IPS-18c (cell line): ENCODE measurements at regions not wholly inside any gene's neighbourhood (a gene's known extent, or its start where the extent isn't known, plus 50 kb on each side); places are given as distances from the start of the nearest gene placed in this dataset.

Experiments
- H3K4me3 ChIP-seq: 2 replicates; pipeline ENCODE4 v1.7.0; 2013; ENCODE audit warnings: low read depth, mild to moderate bottlenecking, low read length, moderate library complexity; ENCODE audit not compliant: insufficient read depth
- H3K9me3 ChIP-seq: one replicate; pipeline ENCODE4 v1.6.1; 2013; ENCODE audit warnings: mild to moderate bottlenecking, low read length, moderate library complexity; ENCODE audit not compliant: control insufficient read depth, insufficient read depth

DNA sequence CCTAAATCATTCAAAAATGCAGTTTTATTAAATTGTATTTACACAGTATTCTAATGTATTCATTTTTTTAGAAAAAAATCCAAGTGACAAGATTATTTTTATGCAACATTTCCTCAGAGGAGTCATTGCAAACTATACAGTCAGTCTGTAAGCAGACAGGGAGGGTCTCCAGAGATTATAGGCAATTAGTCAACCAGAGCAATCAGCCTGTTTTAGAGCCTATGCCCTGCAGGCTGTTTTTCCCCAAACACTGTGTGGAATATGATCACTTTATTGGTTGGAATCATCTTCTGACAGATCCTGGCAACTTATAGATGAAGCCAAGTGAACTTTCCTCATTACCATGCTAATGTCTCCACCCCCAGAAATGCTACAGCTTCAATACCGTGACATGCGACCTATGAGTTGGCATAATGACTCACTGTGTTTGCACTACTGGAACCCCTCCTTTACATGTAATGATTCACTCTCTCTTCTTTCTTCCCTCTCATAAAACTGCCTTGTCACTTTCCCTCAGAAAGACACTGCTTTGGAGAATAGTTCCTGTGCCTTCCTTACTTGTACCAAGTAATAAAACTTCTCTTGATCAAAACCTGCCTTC, 577.7 kb upstream of the FTMT start:
- Histone ChIP-seq H3K9me3 (peaks cover 4% of the 10 kb centered on the region), H3K4me3 (no peak overlapping the region)

DNA sequence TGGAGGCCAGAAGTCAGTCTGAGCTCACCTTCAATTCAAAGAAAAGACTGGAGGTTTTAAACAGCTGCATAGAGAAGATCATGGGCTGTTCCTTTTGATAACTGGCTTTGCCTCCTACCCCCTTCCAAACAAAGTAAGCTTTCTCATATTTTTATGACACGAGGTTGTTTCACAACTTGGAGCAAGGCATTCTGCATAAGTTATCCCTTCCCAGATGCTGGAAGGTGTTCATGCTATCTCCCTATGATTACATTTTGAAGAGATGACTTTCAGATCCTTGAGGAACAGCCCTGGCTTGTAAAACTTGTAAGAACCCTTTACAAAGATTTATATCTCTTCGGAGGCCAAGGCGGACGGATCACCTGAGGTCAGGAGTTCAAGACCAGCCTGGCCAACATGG, 571.9 kb upstream of the FTMT start:
- no peak overlapping the region for H3K4me3 ChIP-seq
- H3K9me3 ChIP-seq = peaks cover 2% of the 10 kb centered on the region

DNA sequence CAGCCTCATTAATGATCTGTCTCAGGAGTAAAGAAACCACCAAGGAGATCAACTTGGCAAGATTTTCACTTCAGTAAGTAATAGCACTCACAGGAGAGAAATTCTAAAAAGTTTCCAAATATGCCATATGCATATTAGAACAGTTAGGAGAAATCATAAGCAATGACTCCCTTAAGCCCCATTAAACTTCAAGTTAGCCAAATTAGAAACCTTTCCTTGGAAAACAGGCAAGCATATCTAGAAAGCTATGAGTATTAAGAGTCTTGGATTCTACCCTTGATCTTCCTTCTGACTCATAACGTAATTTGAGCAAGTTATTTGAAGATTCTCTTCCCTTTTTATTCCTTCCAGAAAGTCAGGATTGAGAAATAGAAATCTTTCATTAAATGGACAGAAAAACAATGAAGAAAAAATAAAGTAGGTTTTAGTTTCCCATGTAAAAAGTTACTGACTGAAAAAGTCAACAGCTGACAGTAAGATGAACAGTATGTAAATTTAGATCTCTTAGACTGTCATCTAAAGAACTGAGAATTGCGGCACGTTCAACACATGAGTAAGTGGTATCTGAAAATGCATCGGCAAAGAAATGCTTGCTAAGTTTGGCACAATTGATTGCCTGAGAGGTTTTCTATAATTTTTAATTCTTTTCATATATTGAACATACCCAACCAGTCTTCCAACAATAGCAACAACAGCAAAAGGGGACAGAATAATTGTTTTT, 565.7 kb upstream of the FTMT start:
- no peak overlapping the region for H3K4me3 ChIP-seq
- H3K9me3 ChIP-seq = peaks cover 2% of the 10 kb centered on the region

DNA sequence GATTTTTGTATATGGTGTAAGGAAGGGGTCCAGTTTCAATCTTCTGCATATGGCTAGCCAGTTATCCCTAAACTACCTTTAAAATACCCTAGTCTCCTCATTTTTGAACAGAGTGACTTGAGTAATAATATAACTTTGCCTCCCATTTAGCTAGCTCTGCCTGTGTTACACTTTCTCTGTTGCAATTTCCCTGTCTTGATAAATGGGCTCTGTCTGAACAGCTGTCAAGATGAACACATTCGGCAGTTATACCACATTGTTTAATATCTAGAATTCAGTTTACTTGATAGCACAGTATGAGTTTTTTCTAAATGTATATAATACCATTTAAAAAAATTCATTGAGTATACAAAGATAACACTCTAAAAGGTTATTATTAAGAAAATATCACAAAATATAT, 562.9 kb upstream of the FTMT start:
- Histone ChIP-seq H3K4me3 (no peak overlapping the region), H3K9me3 (no peaks in the 10 kb centered on the region)

DNA sequence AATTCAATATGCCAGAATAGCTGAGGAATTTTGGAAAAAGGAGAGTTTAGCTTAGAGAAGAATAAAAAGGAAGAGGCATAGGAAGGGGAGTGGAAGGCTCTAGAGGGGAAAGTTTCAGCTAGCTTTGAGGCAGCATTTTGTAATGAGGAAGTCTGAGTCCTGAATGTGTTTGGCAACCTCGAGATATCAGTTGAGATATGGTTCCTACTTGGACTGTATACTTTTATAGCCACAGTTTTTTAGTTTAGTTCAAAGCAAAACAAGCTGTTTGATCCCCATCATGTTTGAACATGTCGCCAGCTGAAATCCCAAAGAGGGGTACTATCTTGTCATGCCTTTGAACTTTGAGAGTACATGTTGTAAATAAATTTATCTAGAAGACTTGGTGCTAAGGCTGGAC, 559.0 kb upstream of the FTMT start:
- no peaks in the 10 kb centered on the region for H3K9me3 ChIP-seq
- no peak overlapping the region for H3K4me3 ChIP-seq

DNA sequence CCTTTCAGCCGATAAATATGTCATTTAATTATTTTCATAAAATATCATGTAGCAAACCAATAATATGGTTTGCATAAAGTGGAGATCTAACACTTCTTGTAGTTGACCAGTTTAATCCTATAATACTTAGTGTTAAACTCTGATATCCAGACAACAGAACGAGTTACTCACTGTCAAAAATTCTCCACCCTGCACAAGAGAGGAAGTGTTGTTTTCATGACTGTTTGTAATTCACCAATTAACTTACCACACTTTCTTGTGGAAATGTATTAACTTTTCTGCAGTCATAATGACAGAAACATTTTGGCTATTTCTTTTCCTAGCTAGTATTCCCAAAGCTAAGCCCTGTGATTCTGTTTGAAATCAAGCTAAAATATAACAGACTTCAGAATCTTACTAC, 555.3 kb upstream of the FTMT start:
- Histone ChIP-seq H3K4me3 (no peak overlapping the region), H3K9me3 (no peaks in the 10 kb centered on the region)

DNA sequence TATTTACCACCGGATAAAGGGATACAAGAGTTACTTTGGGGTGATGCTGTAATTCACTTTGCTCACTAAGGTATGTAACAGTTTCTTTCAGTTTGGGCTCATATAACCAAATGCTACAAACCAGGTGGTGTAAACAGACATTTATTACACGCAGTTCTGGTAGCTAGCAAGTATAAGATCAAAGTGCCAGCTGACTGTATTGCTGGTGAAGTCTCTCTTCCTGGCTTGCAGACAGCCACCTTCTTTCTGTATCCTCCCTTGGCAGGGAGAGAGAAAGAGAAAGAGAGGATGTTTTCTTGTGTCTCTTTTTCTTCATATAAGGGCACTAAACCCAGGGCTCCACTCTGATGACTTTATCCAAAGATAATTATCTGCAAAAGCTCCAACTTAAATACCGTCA, 552.5 kb upstream of the FTMT start:
- no peak overlapping the region for H3K4me3 ChIP-seq
- no peaks in the 10 kb centered on the region for H3K9me3 ChIP-seq

DNA sequence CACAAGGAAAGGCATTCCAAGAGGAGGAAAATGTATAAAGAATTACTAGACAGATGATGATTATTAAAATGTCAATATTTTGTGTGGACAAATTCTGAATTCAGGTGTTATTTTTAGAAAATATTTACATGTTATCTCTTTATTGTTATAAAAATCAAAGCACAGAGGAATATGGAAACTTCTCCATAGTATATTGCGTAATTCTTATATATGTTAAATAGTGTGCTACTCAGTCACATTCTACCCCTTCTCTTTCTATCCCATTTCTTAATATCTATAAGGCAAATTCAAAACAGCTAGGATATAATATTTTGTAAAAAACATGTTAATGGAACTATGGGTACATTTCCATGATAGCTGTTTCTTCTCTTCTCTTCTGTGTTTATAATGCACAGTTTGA, 546.8 kb upstream of the FTMT start:
- no peak overlapping the region for H3K4me3 ChIP-seq
- H3K9me3 ChIP-seq = no peaks in the 10 kb centered on the region

DNA sequence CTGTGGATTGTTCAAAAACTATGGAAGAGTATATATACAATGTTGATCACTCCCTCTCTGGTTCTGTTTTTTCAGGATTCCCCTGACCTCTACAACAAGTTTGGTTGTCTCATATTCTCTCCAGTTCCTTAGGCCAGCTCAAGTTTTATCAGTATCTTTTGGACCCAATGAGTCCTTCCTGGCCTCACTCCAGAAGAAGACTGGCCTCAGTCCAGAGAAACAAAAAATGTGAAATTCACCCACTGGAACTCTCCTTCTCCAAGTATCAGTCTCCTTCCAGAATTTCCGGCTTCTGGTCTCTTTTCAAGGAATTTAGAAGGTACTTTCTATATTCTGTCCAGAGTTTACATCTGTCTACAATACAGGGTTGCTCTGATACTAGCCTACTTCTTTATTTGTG, 537.8 kb upstream of the FTMT start:
- H3K4me3 ChIP-seq = no peak overlapping the region

DNA sequence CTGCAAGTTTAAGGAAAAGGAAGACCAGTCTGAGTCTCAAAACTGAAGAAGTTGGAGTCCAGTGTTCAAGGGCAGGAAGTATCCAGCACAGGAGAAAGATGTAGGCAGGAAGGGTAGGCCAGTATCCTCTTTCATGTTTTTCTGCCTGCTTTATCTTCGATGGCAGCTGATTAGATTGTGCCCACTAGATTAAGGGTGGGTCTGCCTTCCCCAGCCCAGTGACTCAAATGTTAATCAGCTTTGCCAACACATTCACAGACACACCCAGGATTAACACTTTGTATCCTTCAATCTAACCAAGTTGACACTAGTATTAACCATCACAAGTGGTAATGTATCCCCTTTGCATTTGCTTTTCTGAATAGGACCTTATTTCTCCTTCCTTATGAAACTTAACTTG, 535.9 kb upstream of the FTMT start:
- no peak overlapping the region for H3K4me3 ChIP-seq
- H3K9me3 ChIP-seq = no peaks in the 10 kb centered on the region

More for the DNA sequence above, 537.8 kb upstream of the FTMT start:
- no peaks in the 10 kb centered on the region for H3K9me3 ChIP-seq

DNA sequence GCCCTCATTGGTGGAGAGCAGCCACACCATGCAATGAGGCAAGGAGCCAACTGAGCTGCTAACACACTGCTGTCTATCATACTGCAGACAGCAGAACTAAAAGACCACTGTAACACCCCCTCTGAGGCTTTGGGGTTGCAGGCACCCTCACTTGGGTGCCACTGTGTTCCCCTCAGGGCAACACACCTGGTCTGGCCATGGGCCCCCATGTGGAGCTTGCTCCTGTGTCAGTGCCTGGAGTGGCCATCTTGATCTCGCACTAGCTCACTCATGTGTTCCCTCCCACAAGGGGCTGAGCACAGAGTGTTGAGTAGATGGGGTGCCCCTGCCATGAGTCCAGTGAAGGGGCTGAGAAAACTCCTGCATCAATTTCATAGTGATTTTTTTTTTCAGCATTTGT, 532.4 kb upstream of the FTMT start:
- Histone ChIP-seq H3K9me3 (no peaks in the 10 kb centered on the region), H3K4me3 (no peak overlapping the region)

DNA sequence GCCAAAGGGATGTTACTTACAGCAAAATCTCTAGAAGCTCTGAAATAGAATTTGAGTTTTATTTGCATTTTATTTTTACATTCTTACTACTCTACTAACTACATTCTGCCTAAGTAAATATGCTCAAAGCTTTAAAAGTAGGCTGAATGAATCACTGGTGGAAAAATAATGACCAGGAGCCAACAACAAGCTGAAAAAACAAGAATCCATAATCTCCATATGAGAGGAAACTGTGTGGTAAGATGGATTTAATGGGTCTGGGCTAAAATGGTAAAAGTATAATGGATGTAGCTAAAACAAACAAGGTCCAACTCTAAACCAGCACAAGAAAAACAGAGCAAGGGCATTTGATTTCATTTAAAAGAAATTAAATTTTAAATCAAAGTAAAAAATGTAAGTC, 525.8 kb upstream of the FTMT start:
- Histone ChIP-seq H3K9me3 (no peaks in the 10 kb centered on the region), H3K4me3 (no peak overlapping the region)

DNA sequence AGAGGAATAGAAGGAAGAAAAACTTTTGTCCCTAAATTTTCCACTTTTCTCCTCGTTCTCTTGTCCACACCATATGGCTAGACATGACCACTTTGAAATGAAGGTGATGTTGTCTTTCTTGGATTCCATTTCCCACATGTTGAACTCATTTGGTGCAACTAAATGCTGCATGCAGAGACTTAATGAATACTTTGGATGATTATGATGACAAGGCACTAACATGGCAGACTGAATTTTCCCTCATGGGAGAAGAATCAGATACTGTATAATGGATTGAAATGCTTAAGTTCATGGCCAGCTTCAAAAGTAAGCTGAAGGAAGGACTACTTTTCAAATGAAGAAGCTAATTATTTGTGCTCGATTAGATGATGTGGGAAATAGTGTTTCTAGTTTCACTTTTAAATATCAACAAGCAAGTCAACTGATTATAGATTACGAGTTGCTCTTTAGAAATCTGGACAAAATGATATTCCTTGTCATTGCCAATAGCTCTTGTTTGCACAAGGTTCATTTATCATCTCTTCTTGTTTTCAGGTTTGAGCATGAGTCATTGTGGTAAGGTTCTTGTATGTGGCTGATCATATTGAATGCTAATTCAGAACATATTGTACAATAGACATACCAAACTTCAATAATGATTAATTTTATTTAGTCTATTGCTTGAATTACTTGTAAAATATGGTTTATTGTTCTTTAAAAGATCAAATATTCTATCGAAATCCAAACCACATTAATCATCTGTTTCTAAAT, 501.3 kb upstream of the FTMT start:
- no peak overlapping the region for H3K4me3 ChIP-seq
- no peaks in the 10 kb centered on the region for H3K9me3 ChIP-seq

DNA sequence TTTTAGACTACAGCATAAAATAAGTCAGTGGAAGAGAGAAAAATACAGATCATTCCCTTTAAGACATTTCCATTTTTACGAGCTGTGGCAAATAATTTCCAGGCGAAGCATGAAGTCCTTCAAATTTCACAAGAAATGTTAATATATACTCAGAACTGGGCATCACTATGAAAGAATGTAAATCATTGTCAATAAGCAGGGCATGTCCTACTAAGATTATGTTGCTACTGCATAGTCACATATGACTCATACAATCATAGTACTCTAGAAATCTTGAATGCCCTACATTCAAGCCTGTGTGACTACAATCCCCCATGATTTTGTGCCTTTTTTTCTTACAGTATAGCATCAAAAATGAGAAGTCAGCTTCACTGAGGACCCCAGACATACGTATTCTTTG, 485.2 kb upstream of the FTMT start:
- H3K9me3 ChIP-seq = no peaks in the 10 kb centered on the region

DNA sequence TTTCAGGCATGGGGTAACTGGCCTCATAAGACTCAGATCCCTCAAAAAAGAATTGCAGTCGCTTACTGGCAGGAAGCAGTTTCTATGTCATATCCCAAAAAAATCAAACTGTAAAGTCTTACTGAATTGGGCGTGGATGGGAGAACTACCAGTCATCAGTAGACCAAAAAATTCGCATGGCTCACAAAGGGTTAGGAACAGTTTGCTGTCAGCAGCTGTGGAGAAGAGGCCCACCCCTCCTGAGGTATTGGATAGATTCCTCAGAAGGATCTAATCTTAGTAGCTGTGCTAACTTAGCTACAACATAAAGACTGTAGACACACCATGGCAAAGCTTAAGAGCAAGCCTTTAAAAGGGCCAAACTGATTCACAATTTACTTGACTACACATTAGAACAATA, 478.3 kb upstream of the FTMT start:
- Histone ChIP-seq H3K9me3 (no peaks in the 10 kb centered on the region), H3K4me3 (no peak overlapping the region)

More for the DNA sequence above, 485.2 kb upstream of the FTMT start:
- no peak overlapping the region for H3K4me3 ChIP-seq

DNA sequence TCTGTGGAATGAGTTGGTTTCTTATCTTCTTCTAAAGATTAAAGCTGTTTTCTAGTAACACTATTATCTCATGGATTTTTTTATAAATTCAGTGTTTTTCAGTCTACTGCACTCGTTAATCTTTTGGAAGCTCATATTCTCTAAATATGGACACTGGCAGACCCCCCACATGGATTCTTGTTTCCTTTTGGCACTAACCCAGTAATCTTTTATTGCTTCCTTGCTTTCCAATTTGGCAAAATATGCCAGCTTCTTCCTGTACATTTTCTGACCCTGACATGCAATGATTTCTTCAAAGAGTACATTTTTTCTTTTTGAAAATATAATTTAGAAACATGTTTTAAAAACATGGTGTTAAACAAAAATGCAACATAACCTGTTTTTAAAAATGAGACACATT, 474.2 kb upstream of the FTMT start:
- no peak overlapping the region for H3K4me3 ChIP-seq
- no peaks in the 10 kb centered on the region for H3K9me3 ChIP-seq

DNA sequence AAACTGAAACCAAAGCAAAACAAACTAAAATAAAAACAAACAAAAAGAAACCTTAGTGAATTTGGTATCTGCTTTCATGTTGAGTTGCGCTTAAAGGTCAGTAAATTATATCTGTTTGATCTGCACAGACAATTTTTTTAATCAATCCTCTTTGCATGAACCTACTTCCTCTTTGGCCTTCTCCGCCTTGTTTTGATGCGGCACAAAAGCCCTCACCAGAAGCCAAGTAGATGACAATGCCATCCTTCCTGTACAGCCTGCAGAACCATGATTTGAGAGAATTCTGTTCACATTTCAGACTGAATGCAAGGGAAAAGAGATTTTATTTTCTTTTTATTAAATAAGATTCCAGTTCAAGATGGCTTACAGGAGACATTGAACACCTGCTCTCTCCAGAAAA, 473.6 kb upstream of the FTMT start:
- H3K9me3 ChIP-seq = no peaks in the 10 kb centered on the region
- H3K4me3 ChIP-seq = no peak overlapping the region

DNA sequence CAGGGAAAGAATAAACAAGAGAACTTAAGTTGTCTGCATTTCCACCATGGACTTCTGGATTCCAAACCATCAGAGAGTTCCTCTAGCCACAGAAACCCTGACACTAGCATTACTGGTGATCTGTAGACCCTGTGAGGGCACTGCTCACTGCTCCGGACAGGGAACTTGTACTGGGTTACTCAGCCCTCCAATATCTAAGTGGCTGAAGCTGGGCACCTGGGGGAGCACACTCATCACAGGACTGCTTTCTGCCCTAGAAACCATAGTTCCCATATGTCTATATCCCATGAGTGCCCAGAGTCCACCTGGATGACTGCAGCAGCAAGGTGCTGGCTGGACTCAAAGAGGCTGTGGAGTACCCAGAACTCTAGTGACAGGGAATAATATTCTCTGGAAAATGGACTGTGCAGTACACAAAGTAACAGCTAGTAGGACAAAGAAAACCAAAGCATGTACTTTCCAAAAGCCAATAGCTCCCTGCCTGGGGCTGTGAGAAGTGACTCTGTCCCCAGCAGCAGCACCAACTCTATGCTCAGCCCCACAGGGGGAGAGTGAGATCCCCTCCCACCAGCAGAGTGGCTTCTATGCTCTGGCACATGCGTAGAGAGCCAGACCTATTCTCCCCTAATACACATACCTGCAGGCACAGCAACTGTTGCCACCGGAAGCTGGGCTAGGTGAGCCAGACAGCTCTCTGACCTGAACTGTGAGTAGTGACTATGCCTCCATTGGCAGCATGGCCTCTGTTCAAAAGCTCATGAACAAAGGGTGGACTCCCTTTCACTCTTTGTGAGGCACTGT, 472.9 kb upstream of the FTMT start:
- Histone ChIP-seq H3K9me3 (no peaks in the 10 kb centered on the region), H3K4me3 (no peak overlapping the region)
